Muscle of leg (tissue), 3 donors: ENCODE measurements at regions not wholly inside any gene's neighbourhood (a gene's known extent, or its start where the extent isn't known, plus 50 kb on each side); places are given as distances from the start of the nearest gene placed in this dataset.

Experiments used
- DNase-seq: peaks from one replicate; pipeline ENCODE4 v3.0.0; 2013
- H3K27ac ChIP-seq: one replicate; pipeline ENCODE4 v1.5.1; 2013; ENCODE audit warnings: mild to moderate bottlenecking, low read length, control low read depth
- H3K27me3 ChIP-seq: one replicate; pipeline ENCODE4 v1.6.1; 2013; ENCODE audit warnings: low read length; ENCODE audit not compliant: control insufficient read depth, insufficient read depth
- H3K36me3 ChIP-seq: one replicate; pipeline ENCODE4 v1.6.1; 2013; ENCODE audit warnings: low read length; ENCODE audit not compliant: control insufficient read depth, insufficient read depth
- H3K4me1 ChIP-seq: one replicate; pipeline ENCODE4 v1.6.1; 2013; ENCODE audit warnings: low read length; ENCODE audit not compliant: control insufficient read depth, insufficient read depth
- H3K4me3 ChIP-seq: one replicate; pipeline ENCODE4 v1.5.1; 2013; ENCODE audit warnings: low read length, control low read depth
- H3K9me3 ChIP-seq: replicated peaks from 2 replicates; pipeline ENCODE4 v1.6.1; 2013; ENCODE audit warnings: low read depth, low read length; ENCODE audit not compliant: control insufficient read depth
- WGBS: methylation state at CpG from one replicate; pipeline ENCODE4 v1.1.5; 2013; ENCODE audit warnings: missing lambda C conversion rate; ENCODE audit not compliant: insufficient coverage; 5-methylcytosine and 5-hydroxymethylcytosine counted together

- Histone ChIP-seq H3K36me3 (no peaks in the 10 kb centered on the region), H3K27me3 (peaks cover 8% of the 10 kb centered on the region), H3K4me1 (peaks cover 10% of the 10 kb centered on the region), H3K27ac (no peak overlapping the region), H3K9me3 (peaks cover 7% of the 10 kb centered on the region), H3K4me3 (no peak overlapping the region)
- no peak for DNase-seq
- 89% methylated on average over 11 of the region's 19 CpGs for WGBS
These were observed 88.3 kb downstream of the ANKRD60 start for GRCh38 chr20:58139849-58140786.

DNA sequence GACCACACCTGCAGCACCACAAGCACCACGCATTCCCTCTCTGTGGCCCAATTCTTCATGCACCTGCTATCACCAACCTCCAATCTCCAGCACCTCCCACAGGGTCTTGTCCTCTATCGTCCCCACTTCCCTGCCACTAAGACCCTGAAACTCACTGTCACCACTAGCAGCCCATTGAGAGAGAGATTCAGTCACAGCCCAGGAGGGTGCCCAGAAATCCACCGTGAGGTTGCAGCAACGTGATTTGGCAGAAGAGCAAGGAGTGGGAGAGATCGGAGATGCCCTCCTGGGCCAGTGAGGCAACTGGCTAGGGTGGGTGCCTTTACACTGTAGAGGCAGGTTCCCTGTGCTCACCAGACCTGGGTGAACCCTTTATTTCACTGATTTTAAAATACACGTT is 90.1 kb downstream of the ANKRD60 start:
- DNase-seq, result no peak
- Histone ChIP-seq H3K4me1 (peaks cover 12% of the 10 kb centered on the region), H3K9me3 (peaks cover 4% of the 10 kb centered on the region), H3K27me3 (peaks cover 8% of the 10 kb centered on the region), H3K36me3 (no peaks in the 10 kb centered on the region), H3K27ac (no peak overlapping the region), H3K4me3 (no peak overlapping the region)
- 89% methylated on average over 3 of the region's 6 CpGs for WGBS

GRCh38 chr20:58137651-58138265 is 90.7 kb downstream of the ANKRD60 start:
- H3K9me3 ChIP-seq, result peaks cover 4% of the 10 kb centered on the region
- WGBS, result 98% methylated on average over 6 of the region's 9 CpGs
- H3K4me3 ChIP-seq, result no peak overlapping the region
- no peak overlapping the region for H3K27ac ChIP-seq
- no peak for DNase-seq
- H3K27me3 ChIP-seq, result peaks cover 8% of the 10 kb centered on the region
- H3K4me1 ChIP-seq, result peaks cover 18% of the 10 kb centered on the region
- no peaks in the 10 kb centered on the region for H3K36me3 ChIP-seq

- WGBS, result 93% methylated on average over 7 of the region's 7 CpGs
- no peak for DNase-seq
- Histone ChIP-seq H3K9me3 (peaks cover 4% of the 10 kb centered on the region), H3K27me3 (peaks cover 8% of the 10 kb centered on the region), H3K27ac (no peak overlapping the region), H3K36me3 (no peaks in the 10 kb centered on the region), H3K4me1 (peaks cover 21% of the 10 kb centered on the region), H3K4me3 (no peak overlapping the region)
These were observed 91.2 kb downstream of the ANKRD60 start for GRCh38 chr20:58137236-58137635.

DNA sequence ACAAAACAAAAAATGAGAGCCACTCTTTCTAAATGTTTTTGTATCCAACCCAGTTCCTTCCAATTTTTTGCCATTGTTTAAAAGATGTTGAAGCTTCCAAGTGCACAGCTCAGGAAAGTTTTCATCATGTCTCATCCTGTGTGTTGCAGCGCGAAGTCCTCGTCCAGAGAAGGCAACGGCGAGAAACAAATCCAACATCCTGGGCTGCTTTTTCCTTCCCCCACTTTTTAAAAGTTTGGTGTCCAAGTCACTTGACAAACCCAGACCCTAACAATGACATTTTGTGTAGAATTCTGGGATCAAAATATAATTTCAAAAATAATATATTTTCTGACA is 92.3 kb downstream of the ANKRD60 start:
- peak; percentile 73 for DNase-seq
- Histone ChIP-seq H3K4me1 (peaks cover 30% of the 10 kb centered on the region), H3K27me3 (peaks cover 8% of the 10 kb centered on the region), H3K4me3 (no peak overlapping the region), H3K27ac (no peak overlapping the region), H3K9me3 (peaks cover 4% of the 10 kb centered on the region), H3K36me3 (no peaks in the 10 kb centered on the region)
- no CpG with 5 or more reads among the region's 5 CpGs for WGBS

- peak; percentile 59 for DNase-seq
- WGBS, result 15% methylated on average over 9 of the region's 16 CpGs
- Histone ChIP-seq H3K9me3 (peaks cover 4% of the 10 kb centered on the region), H3K27me3 (peaks cover 4% of the 10 kb centered on the region), H3K4me3 (no peak overlapping the region), H3K36me3 (no peaks in the 10 kb centered on the region), H3K4me1 (peaks cover 35% of the 10 kb centered on the region), H3K27ac (peak overlapping the region; percentile 20)
These were observed 92.9 kb downstream of the ANKRD60 start for GRCh38 chr20:58135441-58136148.

DNA sequence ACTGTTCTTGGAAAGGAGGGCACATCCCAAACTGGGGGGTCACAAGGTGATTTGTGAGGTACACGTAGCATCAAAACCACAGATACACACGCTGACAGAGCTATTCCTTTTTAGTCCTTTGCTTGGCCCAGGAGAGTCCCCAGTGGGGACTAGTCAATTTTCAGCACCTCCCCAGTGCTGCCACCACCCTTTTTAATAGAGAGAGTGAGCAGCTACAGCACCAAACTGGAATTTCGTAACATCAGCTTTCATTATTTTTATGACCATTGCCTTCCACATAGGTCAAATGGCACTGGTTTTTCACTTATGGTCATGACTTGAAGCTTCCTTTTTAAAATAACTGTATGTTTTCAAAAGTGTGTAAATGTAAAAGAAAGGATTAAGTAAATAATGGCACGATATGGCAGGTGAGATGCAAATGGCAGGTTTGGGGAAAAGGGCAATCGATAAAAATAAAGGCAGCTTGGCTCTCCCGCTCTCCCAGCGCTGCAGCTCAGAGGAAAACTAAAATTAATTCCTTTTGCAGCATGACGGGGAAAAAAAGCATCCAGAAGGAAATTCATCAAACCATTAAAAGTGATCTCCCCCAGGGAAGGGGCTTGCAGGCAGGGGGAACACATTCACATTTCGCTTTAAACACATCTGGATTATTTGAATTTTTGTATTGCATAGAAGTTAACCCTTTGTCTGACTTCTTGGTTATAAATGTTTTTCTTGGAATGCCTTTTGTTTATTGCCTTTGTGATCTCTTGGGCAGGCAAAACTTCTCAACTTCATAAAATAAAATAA is 95.2 kb downstream of the ANKRD60 start:
- Histone ChIP-seq H3K4me3 (no peak overlapping the region), H3K36me3 (no peaks in the 10 kb centered on the region), H3K27me3 (peaks cover 4% of the 10 kb centered on the region), H3K9me3 (no peaks in the 10 kb centered on the region), H3K27ac (peak overlapping the region; percentile 42), H3K4me1 (peaks cover 52% of the 10 kb centered on the region)
- 23% methylated on average over 4 of the region's 9 CpGs for WGBS
- DNase-seq, result peak; percentile 85

GRCh38 chr20:58131551-58132142 is 96.8 kb downstream of the ANKRD60 start:
- WGBS, result 60% methylated on average over 1 of the region's 8 CpGs
- H3K4me3 ChIP-seq, result no peak overlapping the region
- H3K9me3 ChIP-seq, result no peaks in the 10 kb centered on the region
- no peaks in the 10 kb centered on the region for H3K27me3 ChIP-seq
- peak; percentile 44 for DNase-seq
- H3K36me3 ChIP-seq, result no peaks in the 10 kb centered on the region
- peak overlapping the region; percentile 67 for H3K27ac ChIP-seq
- peaks cover 59% of the 10 kb centered on the region for H3K4me1 ChIP-seq

DNA sequence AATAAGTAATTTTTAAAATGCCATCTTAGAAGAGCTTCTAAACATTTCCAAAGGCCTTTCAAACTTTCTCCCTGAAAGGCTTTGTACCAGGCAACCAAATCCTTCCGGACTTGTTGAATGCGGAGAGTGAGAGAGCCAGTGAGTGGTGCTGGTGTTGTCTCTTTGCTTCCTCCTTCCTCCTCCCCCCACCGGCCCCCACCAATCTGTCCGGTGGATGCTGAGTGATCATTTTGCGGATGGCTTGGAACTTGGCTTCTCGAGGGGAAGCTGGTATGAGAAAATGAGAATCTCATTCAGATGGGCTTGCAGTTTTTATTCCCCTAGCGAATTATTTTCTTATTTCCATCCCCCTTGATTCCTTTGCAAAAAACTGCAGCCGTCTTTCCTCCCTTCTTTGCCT is 97.3 kb downstream of the ANKRD60 start:
- Histone ChIP-seq H3K4me3 (no peak overlapping the region), H3K36me3 (no peaks in the 10 kb centered on the region), H3K27me3 (no peaks in the 10 kb centered on the region), H3K27ac (peak overlapping the region; percentile 67), H3K4me1 (peaks cover 59% of the 10 kb centered on the region), H3K9me3 (no peaks in the 10 kb centered on the region)
- no CpG with 5 or more reads among the region's 8 CpGs for WGBS
- DNase-seq, result peak; percentile 68
